K562 (cell line): ENCODE measurements at regions not wholly inside any gene's neighbourhood (a gene's known extent, or its start where the extent isn't known, plus 50 kb on each side); places are given as distances from the start of the nearest gene placed in this dataset.

ENCODE experiments used
- ARHGAP35 ChIP-seq: fragments of 450-650 bp; IDR thresholded peaks from 2 replicates; pipeline ENCODE4 v1.6.1; 2018; ENCODE audit not compliant: partially characterized antibody
- CTCF ChIP-seq, 3 experiments: IDR thresholded peaks in 2 of 3; conservative IDR thresholded peaks in 1 of 3; 2 replicates each; pipeline ENCODE4 v1.5.1; 2011 to 2012; ENCODE audit warnings: low read length in 3 of 3, mild to moderate bottlenecking in 3 of 3, control low read depth in 2 of 3, improper control_type of control experiment in 1 of 3, inconsistent platforms in 1 of 3, low read depth in 1 of 3, mixed read lengths in 1 of 3, moderate library complexity in 1 of 3; ENCODE audit not compliant: insufficient read depth in 2 of 3
- EZH2 ChIP-seq: IDR thresholded peaks from 2 replicates; pipeline ENCODE4 v1.6.1; 2012; ENCODE audit warnings: low read depth, mild to moderate bottlenecking, inconsistent platforms, low read length, borderline replicate concordance
- GATA2 ChIP-seq: sonication (generic); formaldehyde crosslinking; IDR thresholded peaks from 2 replicates; pipeline ENCODE4 v1.4.0; 2020; ENCODE audit warnings: mild to moderate bottlenecking, missing genetic modification reagents
- HNRNPUL1 ChIP-seq: fragments of 200-400 bp; formaldehyde crosslinking; IDR thresholded peaks from 2 replicates; pipeline ENCODE4 v1.6.1; 2017; ENCODE audit warnings: low read length
- MAFK ChIP-seq: IDR thresholded peaks from 2 replicates; pipeline ENCODE4 v1.6.1; 2011; ENCODE audit warnings: low read length, improper control_type of control experiment
- POLR2AphosphoS5 ChIP-seq: IDR thresholded peaks from 2 replicates; pipeline ENCODE4 v1.6.1; 2011; ENCODE audit warnings: mild to moderate bottlenecking, low read depth, low read length, moderate library complexity; ENCODE audit not compliant: control insufficient read depth, insufficient read depth
- SMARCB1 ChIP-seq: IDR thresholded peaks from 2 replicates; pipeline ENCODE4 v1.6.1; 2011; ENCODE audit warnings: improper control_type of control experiment, low read depth; ENCODE audit not compliant: insufficient read length
- SP1 ChIP-seq: sonication (generic); formaldehyde crosslinking; IDR thresholded peaks from 2 replicates; pipeline ENCODE4 v1.8.1; 2022; ENCODE audit warnings: mild to moderate bottlenecking, missing genetic modification reagents
- TARDBP ChIP-seq: fragments of 450-650 bp; IDR thresholded peaks from 2 replicates; pipeline ENCODE4 v1.6.1; 2016

GRCh38 chr2:66059332-66059731 is 375.6 kb upstream of the MEIS1 start:
- TF ChIP-seq CTCF (IDR thresholded peaks at IDR 0.05 in 2 of 3, conservative IDR thresholded peaks at IDR 0.05 in 1 of 3; ENCODE audit: insufficient read depth in 2 of 3, low read depth in 1 of 3, low read length in 3 of 3), result no peak
- no peak for TF ChIP-seq EZH2
- TF ChIP-seq POLR2AphosphoS5, result no peak
- no peak for TF ChIP-seq MAFK
- no peak for TF ChIP-seq TARDBP
- no peak for TF ChIP-seq HNRNPUL1
- TF ChIP-seq ARHGAP35, result no peak
- no peak for TF ChIP-seq GATA2
- TF ChIP-seq SP1 (CRISPR knock-in tag), result no peak
- TF ChIP-seq SMARCB1, result no peak
